ENCODE measurements at regions not wholly inside any gene's neighbourhood (a gene's known extent, or its start where the extent isn't known, plus 50 kb on each side); places are given as distances from the start of the nearest gene placed in this dataset.

GRCh38 chr10:3419719-3420495, 247.3 kb upstream of the PITRM1 start:
- TF ChIP-seq FOXP2 (optimal IDR thresholded peaks at IDR 0.05; ENCODE audit: borderline replicate concordance, extremely low read depth, extremely low read length, insufficient read depth): no peak
- no peak for TF ChIP-seq POLR2AphosphoS5 (IDR thresholded peaks at IDR 0.05; ENCODE audit: low read depth, low read length)
- TF ChIP-seq SIN3A (IDR thresholded peaks at IDR 0.05; ENCODE audit: borderline replicate concordance, insufficient read depth, low read length): no peak

GRCh38 chr10:3418926-3419325, 246.3 kb upstream of the PITRM1 start:
- no peak for TF ChIP-seq TAF1 (IDR thresholded peaks at IDR 0.05; ENCODE audit: borderline replicate concordance, insufficient read depth, low read length)
- TF ChIP-seq POLR2AphosphoS5 (IDR thresholded peaks at IDR 0.05; ENCODE audit: low read depth, low read length): no peak
- no peak for TF ChIP-seq SIN3A (IDR thresholded peaks at IDR 0.05; ENCODE audit: borderline replicate concordance, insufficient read depth, low read length)
- TF ChIP-seq FOXP2 (optimal IDR thresholded peaks at IDR 0.05; ENCODE audit: borderline replicate concordance, extremely low read depth, extremely low read length, insufficient read depth): no peak

GRCh38 chr10:3418041-3418754, 245.6 kb upstream of the PITRM1 start:
- TF ChIP-seq FOXP2 (optimal IDR thresholded peaks at IDR 0.05; ENCODE audit: borderline replicate concordance, extremely low read depth, extremely low read length, insufficient read depth): no peak

- TF ChIP-seq TAF1 (IDR thresholded peaks at IDR 0.05; ENCODE audit: borderline replicate concordance, insufficient read depth, low read length): no peak
- no peak for TF ChIP-seq POLR2AphosphoS5 (IDR thresholded peaks at IDR 0.05; ENCODE audit: low read depth, low read length)
- TF ChIP-seq SIN3A (IDR thresholded peaks at IDR 0.05; ENCODE audit: borderline replicate concordance, insufficient read depth, low read length): no peak
- no peak for TF ChIP-seq FOXP2 (optimal IDR thresholded peaks at IDR 0.05; ENCODE audit: borderline replicate concordance, extremely low read depth, extremely low read length, insufficient read depth)
Observed at GRCh38 chr10:3417096-3417495, 244.5 kb upstream of the PITRM1 start.

- TF ChIP-seq FOXP2 (optimal IDR thresholded peaks at IDR 0.05; ENCODE audit: borderline replicate concordance, extremely low read depth, extremely low read length, insufficient read depth) (no peak), POLR2AphosphoS5 (IDR thresholded peaks at IDR 0.05; ENCODE audit: low read depth, low read length) (no peak), TAF1 (IDR thresholded peaks at IDR 0.05; ENCODE audit: borderline replicate concordance, insufficient read depth, low read length) (no peak), SIN3A (IDR thresholded peaks at IDR 0.05; ENCODE audit: borderline replicate concordance, insufficient read depth, low read length) (no peak), REST (IDR thresholded peaks at IDR 0.05; ENCODE audit: insufficient read depth in 1 of 2, low read depth in 2 of 2, low read length in 2 of 2) (no peak)
Observed at GRCh38 chr10:3415878-3416605, 243.5 kb upstream of the PITRM1 start.

GRCh38 chr10:3415038-3415736, 242.6 kb upstream of the PITRM1 start:
- TF ChIP-seq REST (IDR thresholded peaks at IDR 0.05; ENCODE audit: insufficient read depth in 1 of 2, low read depth in 2 of 2, low read length in 2 of 2) (no peak), FOXP2 (optimal IDR thresholded peaks at IDR 0.05; ENCODE audit: borderline replicate concordance, extremely low read depth, extremely low read length, insufficient read depth) (no peak), TAF1 (IDR thresholded peaks at IDR 0.05; ENCODE audit: borderline replicate concordance, insufficient read depth, low read length) (no peak), SIN3A (IDR thresholded peaks at IDR 0.05; ENCODE audit: borderline replicate concordance, insufficient read depth, low read length) (no peak), POLR2AphosphoS5 (IDR thresholded peaks at IDR 0.05; ENCODE audit: low read depth, low read length) (no peak)

GRCh38 chr10:3414667-3415023, 242.1 kb upstream of the PITRM1 start:
- TF ChIP-seq FOXP2 (optimal IDR thresholded peaks at IDR 0.05; ENCODE audit: borderline replicate concordance, extremely low read depth, extremely low read length, insufficient read depth) (no peak), SIN3A (IDR thresholded peaks at IDR 0.05; ENCODE audit: borderline replicate concordance, insufficient read depth, low read length) (no peak), REST (IDR thresholded peaks at IDR 0.05; ENCODE audit: insufficient read depth in 1 of 2, low read depth in 2 of 2, low read length in 2 of 2) (no peak), POLR2AphosphoS5 (IDR thresholded peaks at IDR 0.05; ENCODE audit: low read depth, low read length) (no peak), TAF1 (IDR thresholded peaks at IDR 0.05; ENCODE audit: borderline replicate concordance, insufficient read depth, low read length) (no peak)
